Limb (tissue), 2 donors: ENCODE measurements at regions not wholly inside any gene's neighbourhood (a gene's known extent, or its start where the extent isn't known, plus 50 kb on each side); places are given as distances from the start of the nearest gene placed in this dataset.

Experiments used
- DNase-seq, 2 donors: peaks; one replicate each; pipeline ENCODE4 v3.0.0-alpha.2; 2016; ENCODE audit errors: extremely low spot score in 2 of 2

DNA sequence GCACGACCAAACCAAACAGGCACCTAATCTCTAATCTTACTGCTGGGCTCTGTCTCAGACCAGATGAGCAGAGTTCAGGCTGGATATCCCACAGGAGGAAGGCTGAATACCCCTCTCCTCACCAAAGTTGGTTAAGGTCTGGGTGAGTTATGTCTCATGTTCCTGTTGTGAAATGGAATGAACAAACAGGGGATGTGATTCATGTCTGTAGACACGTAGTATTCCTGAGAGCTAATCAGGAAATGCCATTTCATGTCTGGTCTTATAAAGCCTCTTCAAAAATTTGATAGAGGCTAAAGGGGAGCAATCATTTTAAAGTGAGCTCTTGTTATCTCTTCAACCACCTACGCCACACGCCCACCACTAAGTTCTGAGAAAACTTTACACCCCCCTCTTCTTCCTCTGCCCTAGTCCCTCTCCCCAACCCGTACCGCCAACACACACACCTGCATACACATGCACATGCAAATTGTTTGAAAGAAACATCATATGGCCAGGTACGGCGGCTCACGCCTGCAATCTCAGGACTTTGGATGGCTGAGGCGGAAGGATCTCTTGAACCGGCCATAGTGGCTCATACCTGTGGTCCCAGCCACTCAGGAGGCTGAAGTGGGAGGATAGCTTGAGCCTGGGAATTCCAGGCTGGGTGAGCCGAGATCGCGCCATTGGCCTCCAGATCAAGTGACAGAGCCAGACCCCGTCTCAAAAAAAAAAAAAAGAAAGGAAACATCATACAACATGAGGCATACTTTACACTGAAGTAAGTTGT is 69.8 kb upstream of the RAI14 start:
- DNase-seq, result no peak

- DNase-seq, result no peak
These were observed 68.5 kb upstream of the RAI14 start for GRCh38 chr5:34587355-34588241.

- DNase-seq, result no peak
These were observed 66.3 kb upstream of the RAI14 start for GRCh38 chr5:34589832-34590231.

GRCh38 chr5:34591723-34592122 is 64.4 kb upstream of the RAI14 start:
- no peak for DNase-seq

GRCh38 chr5:34597034-34598027 is 58.8 kb upstream of the RAI14 start:
- no peak for DNase-seq

DNA sequence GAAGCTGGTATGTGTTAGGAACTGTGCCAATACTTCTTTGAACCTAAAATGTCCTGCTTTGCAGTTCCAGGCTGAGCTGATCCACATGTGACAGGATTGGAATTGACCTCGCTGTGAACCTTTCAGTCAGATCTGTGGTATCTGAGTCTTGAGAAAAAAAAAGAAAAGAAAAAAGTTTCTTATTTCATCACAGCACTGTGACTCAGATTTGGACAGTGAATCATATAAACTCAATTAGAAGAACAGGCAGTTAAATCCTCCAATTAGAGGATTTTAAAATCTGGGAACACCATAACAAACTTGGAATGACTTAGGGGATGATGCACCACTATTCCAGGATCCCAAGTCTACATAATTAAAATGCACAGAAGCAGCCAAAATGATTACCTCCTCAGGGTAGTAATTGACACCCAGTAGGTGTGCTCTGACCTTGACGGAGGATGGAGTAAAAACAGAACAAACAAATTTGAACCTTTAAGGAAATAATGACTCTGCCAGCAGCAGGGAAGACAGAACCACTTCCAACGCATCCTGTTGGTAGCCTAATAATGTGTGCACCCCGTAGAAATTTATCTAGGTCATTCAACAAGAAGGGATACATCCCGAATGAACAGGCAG is 57.8 kb upstream of the RAI14 start:
- peak in 1 of 2 donors; percentile 48 for DNase-seq

GRCh38 chr5:34599471-34600117 is 56.5 kb upstream of the RAI14 start:
- DNase-seq, result no peak

GRCh38 chr5:34600118-34600493 is 56.0 kb upstream of the RAI14 start:
- no peak for DNase-seq

- DNase-seq, result no peak
These were observed 52.8 kb upstream of the RAI14 start for GRCh38 chr5:34603378-34603777.

GRCh38 chr5:34604119-34604675 is 51.9 kb upstream of the RAI14 start:
- no peak for DNase-seq

DNA sequence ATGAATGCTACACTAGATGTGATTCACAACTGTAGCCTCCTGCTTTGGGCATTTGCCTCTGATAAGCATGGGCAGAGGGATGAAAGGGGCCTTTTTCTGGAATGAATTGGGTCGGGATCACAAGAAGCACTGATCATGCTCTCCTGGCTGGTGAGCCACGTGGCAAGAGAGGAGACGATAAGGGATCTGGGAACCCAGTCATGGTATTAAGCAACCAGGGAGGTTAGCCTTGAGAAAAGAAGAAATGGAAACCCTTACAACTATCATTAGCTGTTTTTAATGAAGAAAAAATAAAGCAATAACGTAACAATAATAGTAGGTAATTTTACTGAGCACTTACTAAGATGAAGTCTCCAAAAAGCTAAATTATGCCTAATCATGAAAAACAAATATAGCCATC is 50.0 kb upstream of the RAI14 start:
- DNase-seq, result no peak
